NCI-H2171 (cell line): ENCODE measurements at regions not wholly inside any gene's neighbourhood (a gene's known extent, or its start where the extent isn't known, plus 50 kb on each side); places are given as distances from the start of the nearest gene placed in this dataset.
"Not testable (repeated sequence)": the region's sequence is repeated elsewhere in the genome, so short reads cannot be mapped to it uniquely, and the experiment has no call there.

ENCODE experiments used
- DNase-seq: peaks from one replicate; lab custom pipeline; 2025; lab: John Stamatoyannopoulos, UW

GRCh38 chr12:31216479-31216878 is 109.5 kb downstream of the SINHCAF start:
- no peak for DNase-seq

GRCh38 chr12:31217356-31218130 is 108.4 kb downstream of the SINHCAF start:
- DNase-seq, result no peak

- no peak for DNase-seq
These were observed 107.5 kb downstream of the SINHCAF start for GRCh38 chr12:31218203-31219025.

GRCh38 chr12:31219521-31219920 is 106.4 kb downstream of the SINHCAF start:
- no peak for DNase-seq

GRCh38 chr12:31220061-31220460 is 105.9 kb downstream of the SINHCAF start:
- DNase-seq, result no peak

GRCh38 chr12:31220633-31221550 is 105.1 kb downstream of the SINHCAF start:
- no peak for DNase-seq

GRCh38 chr12:31221551-31221945 is 104.4 kb downstream of the SINHCAF start:
- no peak for DNase-seq

GRCh38 chr12:31222620-31223222 is 103.2 kb downstream of the SINHCAF start:
- DNase-seq, result peak; percentile 64

GRCh38 chr12:31223640-31224039 is 102.3 kb downstream of the SINHCAF start:
- not testable (repeated sequence) for DNase-seq

- DNase-seq, result no peak
These were observed 101.0 kb downstream of the SINHCAF start for GRCh38 chr12:31224768-31225448.

- DNase-seq, result no peak
These were observed 100.1 kb downstream of the SINHCAF start for GRCh38 chr12:31225656-31226535.

- DNase-seq, result peak; percentile 57
These were observed 99.3 kb downstream of the SINHCAF start for GRCh38 chr12:31226639-31227038.

GRCh38 chr12:31227401-31227981 is 98.5 kb downstream of the SINHCAF start:
- no peak for DNase-seq

GRCh38 chr12:31228811-31229792 is 96.8 kb downstream of the SINHCAF start:
- DNase-seq, result no peak

GRCh38 chr12:31230004-31230403 is 95.9 kb downstream of the SINHCAF start:
- DNase-seq, result no peak
